AG04450 (cell line): ENCODE measurements at regions not wholly inside any gene's neighbourhood (a gene's known extent, or its start where the extent isn't known, plus 50 kb on each side); places are given as distances from the start of the nearest gene placed in this dataset.

Experiments
- CTCF ChIA-PET: fragments of 300-600, 350-600 bp; formaldehyde crosslinking; extraction: SDS; loops from one replicate; lab custom pipeline; 2022; ENCODE audit warnings: antibody characterized with exemption, inconsistent platforms; lab: Charles Lee
- POLR2A ChIA-PET: fragments of 350-600 bp; formaldehyde crosslinking; extraction: SDS; loops from one replicate; lab custom pipeline; 2021; ENCODE audit warnings: antibody characterized with exemption, inconsistent platforms; lab: Yijun Ruan, JAX
- DNase-seq: peaks from one replicate; pipeline ENCODE4 v3.0.0-alpha.2; 2011; ENCODE audit warnings: low read depth, low spot score
- H3K27ac ChIP-seq: one replicate; pipeline ENCODE4 v1.5.1; 2012; ENCODE audit warnings: low read depth, low read length, control low read depth
- H3K27me3 ChIP-seq: one replicate; pipeline ENCODE4 v1.6.0; 2012; ENCODE audit warnings: low read length; ENCODE audit not compliant: control insufficient read depth, insufficient read depth
- H3K4me3 ChIP-seq: 2 replicates; pipeline ENCODE4 v1.5.1; 2011; ENCODE audit warnings: mild to moderate bottlenecking, low read depth, low read length, control low read depth
- H3K9me3 ChIP-seq: 2 replicates; pipeline ENCODE4 v1.5.1; 2012; ENCODE audit warnings: low read length; ENCODE audit not compliant: control insufficient read depth, insufficient read depth
- CTCF ChIP-seq: IDR thresholded peaks from 2 replicates; pipeline ENCODE4 v1.5.1; 2011; ENCODE audit warnings: low read depth, low read length, control low read depth, inconsistent platforms

GRCh38 chr6:11439017-11439420 is 98.5 kb upstream of the TMEM170B start:
- TF ChIP-seq CTCF = no peak
- H3K27me3 ChIP-seq = no peaks in the 10 kb centered on the region
- H3K4me3 ChIP-seq = no peak overlapping the region
- POLR2A ChIA-PET = no interaction called here
- CTCF ChIA-PET = interaction anchor here (0.6 to 1.8 kb wide), 2 partner anchors 57 to 485 kb away, joined by 3 to 5 read pairs; no protein-coding TSS in a partner anchor
- no peak for DNase-seq
- H3K27ac ChIP-seq = no peak overlapping the region
- H3K9me3 ChIP-seq = no peaks in the 10 kb centered on the region

- no peak for DNase-seq
- ChIA-PET CTCF (interaction anchor here (1.8 kb wide), 1 partner anchor 58 kb away, joined by 5 read pairs; no protein-coding TSS in a partner anchor), POLR2A (no interaction called here)
- no peak overlapping the region for H3K4me3 ChIP-seq
- H3K27ac ChIP-seq = no peak overlapping the region
- no peaks in the 10 kb centered on the region for H3K27me3 ChIP-seq
- H3K9me3 ChIP-seq = no peaks in the 10 kb centered on the region
- no peak for TF ChIP-seq CTCF
Observed at GRCh38 chr6:11437824-11438459, 99.6 kb upstream of the TMEM170B start.

- no peak for DNase-seq
- Histone ChIP-seq H3K27ac (no peak overlapping the region), H3K27me3 (no peaks in the 10 kb centered on the region), H3K4me3 (no peak overlapping the region), H3K9me3 (no peaks in the 10 kb centered on the region)
- ChIA-PET POLR2A (no interaction called here), CTCF (interaction anchor here (0.8 to 1.4 kb wide), 2 partner anchors 59 to 265 kb away, joined by 4 to 5 read pairs; no protein-coding TSS in a partner anchor)
- TF ChIP-seq CTCF = no peak
Observed at GRCh38 chr6:11436508-11437096, 100.9 kb upstream of the TMEM170B start.

GRCh38 chr6:11434565-11435326 is 102.8 kb upstream of the TMEM170B start:
- no peak for TF ChIP-seq CTCF
- H3K4me3 ChIP-seq = no peak overlapping the region
- H3K27ac ChIP-seq = peak overlapping the region; percentile 31
- H3K9me3 ChIP-seq = no peaks in the 10 kb centered on the region
- ChIA-PET POLR2A (interaction anchor here (1.0 kb wide), 1 partner anchor 238 kb away, joined by 3 read pairs; no protein-coding TSS in a partner anchor), CTCF (interaction anchor here (0.7 to 1.9 kb wide), 2 partner anchors 13 to 62 kb away, joined by 3 to 9 read pairs; no protein-coding TSS in a partner anchor)
- DNase-seq = peak; percentile 60
- no peaks in the 10 kb centered on the region for H3K27me3 ChIP-seq
